ENCODE measurements at regions not wholly inside any gene's neighbourhood (a gene's known extent, or its start where the extent isn't known, plus 50 kb on each side); places are given as distances from the start of the nearest gene placed in this dataset.

DNA sequence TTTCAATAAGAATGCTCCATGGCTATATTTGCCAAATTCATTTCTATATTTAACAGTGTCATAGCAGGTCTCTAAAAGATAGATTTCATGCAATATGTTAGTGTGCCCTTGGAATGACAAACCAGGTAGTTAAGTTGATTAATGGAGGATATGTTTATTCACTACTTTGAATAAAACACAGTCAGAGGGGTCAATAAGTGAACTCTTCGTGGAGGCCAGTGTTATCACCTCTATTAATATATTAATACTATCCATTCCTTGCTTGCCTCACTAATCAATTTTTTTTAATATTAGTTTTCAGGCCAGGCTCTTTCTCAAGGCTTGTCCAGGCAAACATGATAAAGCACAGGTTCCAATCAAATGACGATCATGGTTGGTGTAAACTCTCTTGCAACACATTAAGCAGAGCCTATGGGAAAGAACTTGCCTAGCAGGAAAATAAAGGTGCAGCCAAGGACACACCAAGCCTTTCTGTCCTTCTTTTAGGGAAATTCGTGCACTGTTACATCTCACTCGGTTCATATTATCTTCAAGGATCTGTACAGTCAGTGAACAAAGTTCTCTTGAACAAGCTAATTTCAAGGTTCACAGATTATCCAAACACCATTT is 144.7 kb downstream of the DCK start:
- Histone ChIP-seq H3K36me3 (no peaks in the 10 kb centered on the region), H3K4me1 (ENCODE audit: control insufficient read depth in 1 of 2, insufficient read depth in 1 of 2, low read depth in 1 of 2, low read length in 1 of 2) (no peaks in the 10 kb centered on the region), H3K9me3 (no peaks in the 10 kb centered on the region), H3K4me3 (ENCODE audit: low read depth in 1 of 2, low read length in 1 of 2) (no peak overlapping the region), H3K27ac (no peak overlapping the region), H3K27me3 (no peaks in the 10 kb centered on the region)
- TF ChIP-seq, protein P1, sequence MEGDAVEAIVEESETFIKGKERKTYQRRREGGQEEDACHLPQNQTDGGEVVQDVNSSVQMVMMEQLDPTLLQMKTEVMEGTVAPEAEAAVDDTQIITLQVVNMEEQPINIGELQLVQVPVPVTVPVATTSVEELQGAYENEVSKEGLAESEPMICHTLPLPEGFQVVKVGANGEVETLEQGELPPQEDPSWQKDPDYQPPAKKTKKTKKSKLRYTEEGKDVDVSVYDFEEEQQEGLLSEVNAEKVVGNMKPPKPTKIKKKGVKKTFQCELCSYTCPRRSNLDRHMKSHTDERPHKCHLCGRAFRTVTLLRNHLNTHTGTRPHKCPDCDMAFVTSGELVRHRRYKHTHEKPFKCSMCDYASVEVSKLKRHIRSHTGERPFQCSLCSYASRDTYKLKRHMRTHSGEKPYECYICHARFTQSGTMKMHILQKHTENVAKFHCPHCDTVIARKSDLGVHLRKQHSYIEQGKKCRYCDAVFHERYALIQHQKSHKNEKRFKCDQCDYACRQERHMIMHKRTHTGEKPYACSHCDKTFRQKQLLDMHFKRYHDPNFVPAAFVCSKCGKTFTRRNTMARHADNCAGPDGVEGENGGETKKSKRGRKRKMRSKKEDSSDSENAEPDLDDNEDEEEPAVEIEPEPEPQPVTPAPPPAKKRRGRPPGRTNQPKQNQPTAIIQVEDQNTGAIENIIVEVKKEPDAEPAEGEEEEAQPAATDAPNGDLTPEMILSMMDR (IDR thresholded peaks at IDR 0.05) = no peak

DNA sequence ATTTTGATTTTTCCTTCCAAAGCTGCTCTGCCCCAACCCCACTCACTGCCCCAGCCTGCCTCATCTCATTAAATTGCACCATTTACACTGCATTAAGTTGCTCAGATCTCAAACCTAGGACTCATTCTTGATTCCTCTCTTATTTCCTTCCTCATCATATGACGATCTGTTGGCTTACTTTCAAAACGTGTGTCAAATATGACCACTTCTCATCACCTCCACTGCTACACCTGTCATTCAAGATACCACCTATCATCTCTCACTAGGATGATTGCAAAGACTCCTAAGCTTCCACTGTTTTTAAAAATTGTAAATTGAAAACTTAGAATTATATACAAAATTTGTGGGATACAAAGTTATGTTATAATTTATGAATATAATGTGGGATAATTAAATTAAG is 147.1 kb downstream of the DCK start:
- no peak overlapping the region for H3K4me3 ChIP-seq (ENCODE audit: low read depth in 1 of 2, low read length in 1 of 2)
- H3K9me3 ChIP-seq = no peaks in the 10 kb centered on the region
- no peaks in the 10 kb centered on the region for H3K27me3 ChIP-seq
- no peaks in the 10 kb centered on the region for H3K36me3 ChIP-seq
- no peaks in the 10 kb centered on the region for H3K4me1 ChIP-seq (ENCODE audit: control insufficient read depth in 1 of 2, insufficient read depth in 1 of 2, low read depth in 1 of 2, low read length in 1 of 2)
- H3K27ac ChIP-seq = no peak overlapping the region
- TF ChIP-seq, protein P1 (IDR thresholded peaks at IDR 0.05) = no peak

DNA sequence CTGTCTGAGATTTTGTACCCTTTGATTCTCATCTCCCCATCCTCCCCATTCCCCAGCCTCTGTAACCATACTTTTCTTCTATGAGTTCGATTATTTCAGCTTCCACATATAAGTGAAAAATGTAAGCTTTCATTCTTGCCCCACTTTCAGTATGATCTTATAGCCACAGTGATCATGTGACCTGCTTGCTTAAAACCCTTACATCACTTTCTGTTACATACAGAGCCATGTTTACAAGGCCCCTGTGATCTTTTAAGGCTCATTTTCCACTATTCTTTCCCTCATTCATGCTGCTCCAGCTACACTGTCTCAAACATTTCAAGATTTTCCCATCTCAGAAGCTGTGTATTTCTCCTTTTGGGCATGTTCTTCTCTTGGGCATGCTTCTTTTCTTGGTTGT is 147.7 kb downstream of the DCK start:
- TF ChIP-seq, protein P1 (IDR thresholded peaks at IDR 0.05) = no peak
- Histone ChIP-seq H3K27me3 (no peaks in the 10 kb centered on the region), H3K9me3 (no peaks in the 10 kb centered on the region), H3K4me3 (ENCODE audit: low read depth in 1 of 2, low read length in 1 of 2) (no peak overlapping the region), H3K4me1 (ENCODE audit: control insufficient read depth in 1 of 2, insufficient read depth in 1 of 2, low read depth in 1 of 2, low read length in 1 of 2) (no peaks in the 10 kb centered on the region), H3K36me3 (no peaks in the 10 kb centered on the region), H3K27ac (no peak overlapping the region)

DNA sequence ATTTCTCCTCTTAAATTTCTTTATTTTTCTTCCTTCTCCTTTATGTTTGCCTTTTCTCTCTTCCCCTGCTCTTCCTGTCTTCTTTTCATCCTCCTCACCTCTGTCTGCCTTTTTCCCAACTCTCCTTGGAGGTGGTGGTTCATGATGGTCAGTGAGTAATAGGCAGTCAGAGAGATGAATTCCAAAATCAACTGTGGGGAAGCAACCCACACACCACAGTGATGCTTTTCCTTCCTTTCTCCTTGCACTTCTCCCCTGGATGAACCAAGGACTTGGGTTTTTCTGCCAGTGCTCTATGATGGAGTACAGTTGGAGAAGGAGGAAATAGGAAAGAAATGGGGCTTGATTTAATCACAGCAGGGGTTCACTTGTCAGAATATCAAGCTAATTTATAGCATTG is 153.8 kb downstream of the DCK start:
- no peaks in the 10 kb centered on the region for H3K36me3 ChIP-seq

DNA sequence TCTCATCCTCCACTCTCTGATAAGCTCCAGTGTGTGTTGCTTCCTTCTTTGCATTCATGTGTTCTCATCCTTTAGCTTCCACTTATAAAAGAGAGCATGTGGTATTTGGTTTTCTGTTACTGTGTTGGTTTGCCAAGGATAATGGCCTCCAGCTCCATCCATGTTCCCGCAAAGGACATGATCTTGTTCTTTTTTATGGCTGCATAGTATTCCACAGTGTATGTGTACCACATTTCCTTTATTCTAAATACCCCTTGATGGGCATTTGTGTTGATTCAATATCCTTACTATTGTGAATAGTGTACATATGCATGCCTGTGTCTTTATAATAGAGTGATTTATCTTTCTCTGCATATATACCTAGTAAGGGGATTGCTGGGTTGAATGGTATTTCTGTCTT is 155.1 kb downstream of the DCK start:
- no peaks in the 10 kb centered on the region for H3K27me3 ChIP-seq
- H3K4me1 ChIP-seq (ENCODE audit: control insufficient read depth in 1 of 2, insufficient read depth in 1 of 2, low read depth in 1 of 2, low read length in 1 of 2) = no peaks in the 10 kb centered on the region
- TF ChIP-seq, protein P1 (IDR thresholded peaks at IDR 0.05) = no peak
- no peak overlapping the region for H3K4me3 ChIP-seq (ENCODE audit: low read depth in 1 of 2, low read length in 1 of 2)
- H3K27ac ChIP-seq = no peak overlapping the region
- H3K36me3 ChIP-seq = no peaks in the 10 kb centered on the region
- H3K9me3 ChIP-seq = no peaks in the 10 kb centered on the region

More for the DNA sequence above, 153.8 kb downstream of the DCK start:
- TF ChIP-seq, protein P1 (IDR thresholded peaks at IDR 0.05) = no peak
- H3K27me3 ChIP-seq = no peaks in the 10 kb centered on the region
- no peak overlapping the region for H3K27ac ChIP-seq
- no peak overlapping the region for H3K4me3 ChIP-seq (ENCODE audit: low read depth in 1 of 2, low read length in 1 of 2)
- no peaks in the 10 kb centered on the region for H3K4me1 ChIP-seq (ENCODE audit: control insufficient read depth in 1 of 2, insufficient read depth in 1 of 2, low read depth in 1 of 2, low read length in 1 of 2)
- H3K9me3 ChIP-seq = no peaks in the 10 kb centered on the region

DNA sequence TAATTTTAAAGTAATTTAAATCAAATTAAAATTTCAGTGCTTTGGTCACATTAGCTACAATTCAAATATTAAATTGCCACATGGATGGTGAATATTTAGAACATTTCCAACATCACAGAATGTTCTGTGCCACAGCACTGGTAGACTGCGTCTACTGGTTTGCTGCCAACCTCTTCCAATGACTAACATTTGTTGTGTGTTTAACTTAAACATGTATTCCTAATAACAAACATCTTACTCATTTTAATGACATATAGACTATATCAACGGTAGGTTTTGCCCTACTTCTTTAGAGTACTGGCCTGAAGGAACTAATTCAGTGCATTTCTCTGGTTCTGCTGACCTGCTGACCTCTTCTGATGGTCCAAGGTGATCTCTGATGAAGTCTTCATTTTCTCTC is 157.6 kb downstream of the DCK start:
- no peaks in the 10 kb centered on the region for H3K36me3 ChIP-seq
- no peaks in the 10 kb centered on the region for H3K9me3 ChIP-seq
- H3K4me1 ChIP-seq (ENCODE audit: control insufficient read depth in 1 of 2, insufficient read depth in 1 of 2, low read depth in 1 of 2, low read length in 1 of 2) = no peaks in the 10 kb centered on the region
- no peak overlapping the region for H3K27ac ChIP-seq
- no peaks in the 10 kb centered on the region for H3K27me3 ChIP-seq
- TF ChIP-seq, protein P1 (IDR thresholded peaks at IDR 0.05) = no peak
- no peak overlapping the region for H3K4me3 ChIP-seq (ENCODE audit: low read depth in 1 of 2, low read length in 1 of 2)

Data from neutrophil (primary cell).